GM18508 (cell line): ENCODE measurements at regions not wholly inside any gene's neighbourhood (a gene's known extent, or its start where the extent isn't known, plus 50 kb on each side); places are given as distances from the start of the nearest gene placed in this dataset.

Experiments used
- ATAC-seq: cut with Tn5 transposase; IDR thresholded peaks from one replicate; pipeline ENCODE4 v1.9.1; 2021; ENCODE audit warnings: moderate number of reproducible peaks; ENCODE audit not compliant: insufficient read depth, unreplicated experiment

DNA sequence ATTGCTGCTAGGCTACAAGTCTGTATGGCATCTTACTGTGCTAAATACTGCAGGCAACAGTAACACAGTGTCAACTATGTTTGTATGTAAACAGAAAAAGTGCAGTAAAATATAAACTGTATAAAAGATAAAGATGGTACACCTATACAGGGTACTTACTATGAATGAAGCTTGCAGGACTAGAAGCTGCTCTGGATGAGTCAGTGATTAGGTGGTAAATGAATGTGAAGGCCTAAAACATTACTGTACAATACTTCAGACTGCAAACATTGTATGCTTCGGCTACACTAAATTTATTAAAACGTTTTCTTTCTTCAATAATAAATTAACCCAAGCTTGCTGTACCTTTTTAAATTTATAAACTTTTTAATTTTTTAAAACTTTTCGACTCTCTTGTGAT lies 97.1 kb downstream of the HLX start:
- ATAC-seq, result no peak

DNA sequence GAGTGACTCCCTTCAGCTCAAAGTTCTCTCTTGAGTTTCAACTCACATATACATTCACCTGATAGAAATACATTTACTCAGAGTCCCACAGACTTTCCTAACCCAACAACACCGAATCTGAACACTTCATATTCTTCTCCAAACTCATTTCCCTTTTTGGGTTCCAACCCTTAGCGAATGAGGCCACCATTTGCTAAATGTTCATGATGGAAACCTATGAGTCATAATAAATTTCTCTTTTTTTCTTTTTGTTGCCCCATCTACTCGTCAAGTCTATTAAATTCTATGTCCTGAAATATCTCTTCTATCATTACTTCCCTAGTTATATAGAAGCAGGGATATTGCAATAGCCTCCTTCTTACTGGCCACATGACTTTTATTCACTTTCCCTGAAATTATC lies 100.1 kb downstream of the HLX start:
- ATAC-seq, result no peak

DNA sequence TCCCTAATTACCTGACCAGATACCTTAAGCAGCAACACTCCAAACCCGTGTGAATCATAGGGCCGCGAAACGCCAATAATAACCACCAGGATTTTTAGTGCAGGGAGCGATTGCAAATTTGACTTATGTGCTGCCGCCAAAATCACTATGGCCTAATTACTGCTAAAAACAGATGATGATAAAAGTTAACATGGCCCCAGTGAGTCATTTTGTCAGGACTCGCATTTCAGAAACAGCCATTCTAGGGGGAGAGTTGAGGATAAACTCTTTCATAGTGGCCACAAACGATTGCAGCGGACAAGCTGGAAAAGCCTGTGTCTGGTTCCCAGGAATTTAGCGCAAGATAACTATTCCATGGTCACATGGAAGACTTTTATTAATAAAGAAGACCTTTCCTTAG lies 103.4 kb downstream of the HLX start:
- no peak for ATAC-seq

DNA sequence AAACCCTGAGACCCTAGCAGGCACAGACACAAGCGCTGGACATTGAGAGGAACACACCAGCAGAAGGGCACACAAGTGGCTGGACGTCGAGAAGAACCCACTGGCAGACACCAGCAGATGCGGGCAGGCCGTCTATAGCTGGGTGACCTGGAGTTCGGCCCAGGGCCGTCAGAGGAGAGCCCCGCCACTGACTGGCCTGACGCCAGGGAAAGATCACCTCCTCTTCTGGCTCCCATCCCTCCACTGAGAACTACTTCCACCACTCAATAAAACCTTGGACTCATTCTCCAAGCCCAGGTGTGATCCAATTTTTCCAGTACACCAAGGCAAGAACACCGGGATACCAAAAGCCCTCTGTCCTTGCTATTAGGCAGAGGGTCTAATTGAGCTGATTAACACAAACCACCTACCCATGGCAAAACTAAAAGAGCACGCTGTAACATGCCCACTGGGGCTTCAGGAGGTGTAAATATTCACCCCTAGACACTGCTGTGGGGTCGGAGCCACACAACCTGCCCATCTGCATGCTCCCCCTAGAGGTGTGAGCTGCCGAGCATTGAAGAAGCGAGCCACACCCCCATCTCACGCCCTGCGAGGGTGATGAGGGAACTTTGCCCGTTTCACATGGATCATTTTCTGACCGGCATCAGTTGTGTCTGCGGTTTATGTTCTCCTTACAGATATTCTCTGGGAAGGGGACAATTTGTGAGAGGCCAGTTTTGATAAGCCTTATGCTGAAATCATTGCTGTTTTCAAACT lies 104.8 kb downstream of the HLX start:
- ATAC-seq, result no peak

DNA sequence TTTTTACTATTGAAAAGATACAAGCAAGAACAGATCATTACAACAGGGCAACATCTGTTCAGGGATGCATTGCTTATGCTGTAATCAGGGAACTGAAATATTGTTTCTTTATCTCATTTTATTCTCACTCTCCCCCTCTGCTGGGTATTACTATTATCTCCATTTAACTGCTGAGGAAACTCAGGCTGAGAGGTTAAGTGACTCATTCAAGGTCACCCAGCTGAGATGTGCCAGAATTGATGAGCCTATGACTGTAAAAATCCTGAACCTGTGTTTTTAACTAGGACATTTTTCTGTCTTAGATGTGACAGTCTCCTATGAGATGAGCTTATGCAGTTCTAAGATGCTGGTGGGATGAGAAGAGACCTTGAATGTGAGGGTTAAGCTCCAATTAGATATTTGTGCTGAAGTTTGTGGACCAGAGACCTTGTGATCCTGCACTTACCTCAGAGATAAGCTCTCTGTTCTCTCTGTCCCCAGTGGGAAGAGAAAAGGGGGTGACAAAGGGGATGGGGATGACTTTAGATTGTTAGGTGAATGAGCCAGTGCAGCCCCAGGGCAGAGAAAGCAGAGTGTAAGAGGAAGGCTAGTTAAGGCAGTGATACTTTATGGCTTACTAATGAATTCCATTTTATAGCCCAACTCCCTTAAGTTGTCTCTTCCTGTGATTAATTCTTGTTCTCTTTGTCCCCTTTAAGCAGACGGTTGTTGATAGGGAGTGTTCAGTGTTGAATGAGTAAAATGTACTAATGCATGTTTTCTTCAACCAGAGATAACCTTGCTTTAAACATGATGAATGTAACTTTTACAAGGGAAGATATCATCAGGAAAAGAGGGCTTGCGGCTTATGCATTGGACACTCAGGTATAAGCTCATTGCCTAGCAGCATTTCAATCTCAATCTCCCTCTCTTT lies 111.4 kb downstream of the HLX start:
- no peak for ATAC-seq

DNA sequence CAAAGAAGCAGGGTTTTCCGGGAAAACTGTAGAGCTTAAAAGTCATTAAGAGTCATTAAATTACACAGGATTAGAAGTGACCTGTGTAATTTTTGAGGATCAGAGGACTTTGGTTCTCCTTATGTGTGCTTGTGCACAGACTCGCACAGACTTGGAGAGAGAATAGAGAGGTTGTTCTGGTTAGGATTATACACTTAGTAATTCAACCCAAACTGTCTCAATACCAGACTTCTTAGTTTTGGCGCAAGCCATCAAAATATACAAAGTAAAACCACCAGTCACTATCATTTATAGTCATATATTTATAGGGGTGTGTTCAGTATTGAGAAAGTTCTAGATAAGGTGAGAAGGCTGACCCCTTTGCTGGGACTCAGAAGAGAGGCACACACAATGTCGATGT lies 112.3 kb downstream of the HLX start:
- ATAC-seq, result no peak

DNA sequence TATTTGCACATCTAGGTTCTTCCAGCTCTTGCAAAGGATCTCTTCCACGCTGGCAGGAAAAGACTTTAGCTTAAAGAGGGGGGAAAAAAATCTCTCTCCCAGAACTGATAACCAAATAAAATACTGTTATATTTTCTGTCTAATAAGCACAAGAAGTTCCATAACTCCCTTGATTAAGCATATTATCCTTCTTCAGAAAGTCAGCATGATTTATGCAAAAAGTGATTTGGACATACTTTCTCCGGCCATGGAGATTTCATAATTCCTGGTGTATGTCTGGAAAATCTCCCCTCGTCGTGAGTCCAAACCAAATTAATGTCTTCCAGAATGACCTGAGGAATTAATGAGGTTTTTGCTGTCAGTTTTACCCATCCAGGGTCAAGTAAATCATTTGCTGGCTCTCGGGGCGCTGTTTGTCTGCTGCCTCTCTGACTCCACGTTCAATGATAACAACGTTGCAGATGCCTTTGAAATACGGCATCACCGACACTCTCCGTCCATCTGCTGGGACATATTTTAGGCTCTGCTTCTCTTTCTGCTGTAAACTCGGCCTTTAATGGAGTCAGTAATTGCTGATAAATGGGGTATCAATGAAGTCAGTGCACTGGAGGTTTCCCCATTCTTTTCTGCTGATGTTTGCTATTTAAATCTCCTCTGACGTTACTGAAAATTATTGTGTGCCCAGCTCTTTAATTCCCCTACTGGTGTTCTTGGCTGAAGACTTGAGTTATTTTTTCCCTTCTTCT lies 112.9 kb downstream of the HLX start:
- no peak for ATAC-seq

DNA sequence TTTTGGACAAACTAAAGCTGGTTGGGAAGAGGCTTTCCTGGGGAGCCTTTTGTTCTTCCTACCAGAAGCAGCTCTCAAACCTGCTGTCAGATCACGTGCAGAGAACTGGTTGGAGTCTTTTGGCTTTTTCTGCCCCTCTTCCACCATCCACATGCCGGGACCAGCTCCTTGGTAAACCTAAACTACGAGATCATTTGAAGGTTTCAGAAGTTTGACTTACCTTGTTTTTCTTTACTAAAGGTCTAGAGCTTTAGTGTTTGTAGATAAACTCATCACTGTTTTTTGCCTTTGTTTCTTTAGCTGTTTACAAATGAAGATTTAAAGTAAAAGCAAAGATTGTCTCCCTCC lies 113.4 kb downstream of the HLX start:
- no peak for ATAC-seq

DNA sequence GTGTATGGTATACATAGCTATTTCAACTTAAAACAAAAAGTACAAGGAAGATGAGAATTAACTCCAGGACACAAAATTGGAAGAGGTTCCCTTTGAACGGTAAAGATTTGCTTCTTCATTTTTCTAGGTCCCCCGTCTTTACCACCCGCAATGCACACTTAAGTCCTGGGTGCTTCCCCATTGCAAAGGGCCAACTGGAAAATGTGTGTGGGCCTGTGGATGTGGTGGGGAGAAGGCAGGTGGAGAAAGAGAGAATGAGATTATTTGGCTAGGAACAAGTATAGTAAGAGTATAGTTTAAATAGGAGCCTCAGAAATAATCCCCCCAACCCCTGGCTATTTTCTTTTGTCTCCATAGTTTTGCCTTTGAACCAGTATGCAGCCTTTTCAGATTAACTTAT lies 115.4 kb downstream of the HLX start:
- ATAC-seq, result no peak

DNA sequence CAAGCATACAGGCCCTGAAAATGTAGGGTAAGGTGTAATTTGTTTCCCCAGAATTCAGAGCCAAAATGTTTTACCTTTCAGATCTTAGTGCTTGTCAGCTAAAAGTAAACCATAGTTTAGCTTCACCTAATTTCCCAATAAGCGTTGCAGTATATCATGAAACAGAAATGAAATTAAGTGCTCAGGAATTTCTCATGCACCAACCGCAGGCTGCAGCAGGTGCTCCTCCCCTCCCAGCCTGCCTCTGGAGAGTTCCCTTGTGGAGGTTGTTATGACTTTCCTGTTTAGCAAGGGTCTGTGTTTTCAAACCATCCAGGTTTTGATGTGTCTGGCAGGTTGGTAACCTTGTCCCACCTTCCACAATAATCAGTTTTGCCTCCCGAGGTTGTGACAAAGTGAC lies 118.5 kb downstream of the HLX start:
- no peak for ATAC-seq

DNA sequence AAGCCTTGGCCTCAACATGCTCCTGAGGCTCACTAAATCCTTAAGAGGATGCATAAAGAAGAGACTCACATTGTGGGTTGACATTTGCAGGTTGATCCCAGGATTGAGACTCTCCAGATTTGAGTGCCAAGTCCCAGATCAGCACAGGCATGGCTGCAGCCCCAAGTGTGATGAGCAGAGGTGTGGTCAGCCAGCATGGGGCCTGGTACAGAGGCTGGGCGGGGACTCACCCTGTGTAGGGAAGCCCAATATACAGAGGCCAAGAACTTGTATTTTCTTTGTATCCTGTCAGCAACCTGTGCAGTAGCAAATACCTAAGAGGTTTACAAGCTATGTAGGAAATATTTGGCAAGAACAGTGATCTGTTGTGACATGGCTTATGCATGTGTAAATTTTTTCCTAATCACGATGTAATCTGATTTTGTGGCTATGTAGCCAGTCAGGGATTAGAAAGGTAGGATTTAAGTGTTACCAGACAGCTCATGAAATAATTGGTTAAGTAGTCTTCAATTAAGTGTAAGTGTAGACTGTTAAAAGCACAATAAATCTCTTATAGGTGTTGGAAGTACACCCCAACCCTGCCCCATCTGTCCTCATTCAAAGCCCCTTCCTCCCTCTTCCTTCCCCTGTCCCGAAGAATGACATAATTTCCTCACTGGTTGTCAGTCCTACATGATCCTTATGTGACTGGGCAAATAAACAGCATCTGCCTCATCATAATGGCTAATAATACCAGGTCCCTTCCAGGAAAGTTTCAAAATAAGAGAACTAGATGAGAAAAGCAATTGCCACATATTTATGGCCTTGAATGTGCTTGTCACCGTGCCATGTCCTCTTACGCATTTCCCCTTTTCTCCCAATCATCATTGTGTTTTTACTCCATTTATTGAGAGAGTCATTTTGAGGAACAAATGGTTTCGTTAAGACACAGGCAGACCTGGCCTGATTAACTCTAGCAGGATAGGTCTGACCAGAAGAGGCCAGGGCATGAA lies 120.9 kb downstream of the HLX start:
- ATAC-seq, result no peak

DNA sequence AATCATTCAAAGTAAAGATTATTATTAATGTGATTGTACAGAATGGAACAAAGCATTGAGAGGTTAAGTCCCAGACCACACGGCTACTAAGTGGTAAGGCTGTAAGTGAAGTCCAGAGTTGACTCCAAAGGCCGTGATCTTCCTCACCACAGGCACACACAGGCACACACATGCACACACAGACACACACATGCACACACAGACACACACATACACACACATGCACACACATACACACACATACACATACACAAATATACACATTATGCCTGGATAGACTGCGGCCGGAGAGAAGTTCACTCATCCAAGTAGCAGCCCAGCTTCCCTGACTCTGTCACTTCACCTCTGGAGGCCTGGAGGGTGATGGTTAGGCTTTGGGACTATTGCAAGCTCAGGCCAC lies 121.9 kb downstream of the HLX start:
- no peak for ATAC-seq

DNA sequence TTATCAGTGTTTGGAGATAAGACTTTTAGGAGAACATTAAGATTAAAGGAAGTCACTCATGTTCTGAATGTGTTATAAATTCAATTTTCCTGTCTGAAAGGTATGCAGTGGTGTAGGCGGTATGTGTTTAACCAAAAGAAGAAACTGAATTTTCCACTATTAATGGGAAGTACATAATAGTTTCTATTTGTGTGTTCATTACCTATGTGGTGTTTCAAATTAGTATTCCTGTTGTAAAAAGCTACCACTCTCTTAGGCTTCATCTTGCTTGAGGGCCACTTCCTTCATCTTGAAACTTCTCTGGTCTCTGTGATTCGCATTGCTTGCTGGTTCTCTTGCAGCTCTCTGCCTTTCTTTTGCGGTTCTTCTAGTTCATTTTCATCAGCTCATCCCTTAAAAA lies 123.4 kb downstream of the HLX start:
- no peak for ATAC-seq

DNA sequence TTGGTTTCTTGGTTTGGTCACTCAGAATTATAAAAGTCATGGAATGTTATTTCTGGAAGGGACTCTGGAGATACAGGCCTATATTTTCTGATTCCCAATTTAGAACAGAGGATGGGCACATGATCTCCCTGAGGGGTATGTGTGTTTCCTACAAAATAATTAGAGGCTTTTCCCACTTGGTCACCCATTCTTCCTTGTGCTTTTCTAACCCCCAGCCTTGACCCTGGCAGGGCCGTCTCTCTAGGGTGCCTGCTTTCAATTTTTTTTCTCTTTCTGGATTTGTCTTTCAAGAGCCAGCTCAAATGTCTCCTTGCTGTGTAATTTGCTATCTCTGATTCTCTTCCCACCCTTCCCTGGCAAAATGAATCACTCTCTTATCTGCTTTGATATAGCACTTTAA lies 131.9 kb downstream of the HLX start:
- no peak for ATAC-seq

DNA sequence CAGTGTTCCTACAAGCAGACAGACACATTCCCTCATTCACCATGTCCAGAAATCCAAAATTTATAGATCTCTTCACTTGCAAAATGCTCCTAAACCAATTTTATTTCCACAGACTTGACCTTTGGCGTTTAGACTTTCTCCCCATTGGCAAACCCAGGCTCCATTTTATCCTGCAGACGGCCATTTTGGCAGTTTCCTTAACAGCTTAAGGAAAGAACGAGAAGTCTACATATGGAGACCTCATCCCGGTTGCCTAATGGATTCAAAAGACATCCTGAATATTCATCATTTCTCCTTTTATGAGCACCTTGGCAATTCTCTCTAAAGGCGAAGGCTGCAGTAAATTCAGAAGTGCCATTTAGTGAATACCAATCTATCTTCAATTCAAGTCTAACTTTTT lies 132.9 kb downstream of the HLX start:
- no peak for ATAC-seq

DNA sequence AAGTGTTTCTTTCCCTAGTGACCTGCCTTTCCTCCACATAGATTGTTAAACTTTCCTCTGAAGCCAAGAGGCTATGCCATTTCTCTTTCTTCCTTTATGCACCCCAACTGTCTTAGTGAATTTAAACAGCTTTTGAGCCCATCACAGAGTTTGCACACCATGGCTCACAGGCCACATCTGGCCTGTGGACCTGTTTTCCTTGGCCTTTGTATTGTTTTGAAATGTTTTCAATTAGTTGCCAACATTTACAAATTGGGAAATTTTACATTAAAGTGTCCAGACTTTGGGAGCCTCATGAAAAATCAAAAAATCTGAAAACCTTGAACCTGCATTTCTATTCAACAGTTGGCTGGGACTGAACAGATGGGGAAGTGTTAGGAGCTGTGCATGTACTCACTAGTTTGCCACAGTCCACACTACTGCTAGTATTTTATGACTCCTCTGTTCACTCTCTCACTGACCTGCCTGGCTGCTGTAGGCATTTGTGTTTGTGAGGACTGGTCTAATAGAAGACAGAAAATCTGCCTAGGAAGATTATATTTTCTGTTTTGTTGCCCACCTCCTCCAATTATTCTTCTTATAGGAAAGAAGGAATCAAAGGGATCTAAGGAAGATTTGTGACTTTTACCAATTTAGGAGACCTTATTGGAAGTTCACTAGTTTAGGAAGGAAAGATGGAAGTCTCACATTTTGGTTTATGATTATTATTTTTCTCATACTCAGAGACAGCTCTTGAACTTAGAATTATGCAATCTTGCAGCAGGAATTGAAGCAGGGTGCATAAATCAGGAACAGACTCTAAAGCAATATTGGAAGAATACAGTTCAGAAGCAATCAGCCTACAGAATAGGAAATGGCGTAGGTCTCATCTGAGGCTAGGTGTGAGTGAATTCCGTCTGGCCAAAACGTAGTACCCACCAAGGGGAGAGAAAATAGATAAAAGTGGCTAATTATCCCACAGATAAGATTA lies 134.7 kb downstream of the HLX start:
- no peak for ATAC-seq

DNA sequence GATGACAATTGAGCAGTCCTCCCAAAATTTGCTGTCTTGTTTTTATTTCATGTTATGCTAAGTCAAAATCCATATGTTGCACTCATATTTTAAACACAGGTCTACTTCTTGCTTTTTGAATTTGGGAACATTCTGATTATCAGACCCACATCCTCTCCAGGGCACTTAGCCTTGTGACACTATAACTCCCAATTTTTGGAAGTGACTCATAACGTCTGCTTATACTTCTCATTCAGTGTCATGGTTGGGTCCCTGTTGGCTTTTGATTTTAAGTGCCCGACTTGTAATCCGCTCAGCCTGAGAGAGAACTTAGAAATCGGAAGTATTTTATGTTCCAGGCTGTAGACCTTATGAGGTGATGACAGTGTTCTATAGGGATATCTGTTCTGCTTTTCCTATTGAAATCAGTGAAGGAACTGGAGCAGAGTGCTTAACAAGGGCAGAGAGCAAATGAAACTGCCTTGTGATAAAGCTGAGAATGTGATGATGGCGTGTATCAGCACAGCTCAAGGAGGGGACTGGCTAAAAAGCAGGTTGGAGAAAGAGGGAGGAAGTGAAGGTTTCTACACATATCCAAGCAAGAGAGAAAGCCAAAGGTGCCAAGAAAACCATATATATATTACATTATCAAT lies 136.0 kb downstream of the HLX start:
- ATAC-seq, result no peak

DNA sequence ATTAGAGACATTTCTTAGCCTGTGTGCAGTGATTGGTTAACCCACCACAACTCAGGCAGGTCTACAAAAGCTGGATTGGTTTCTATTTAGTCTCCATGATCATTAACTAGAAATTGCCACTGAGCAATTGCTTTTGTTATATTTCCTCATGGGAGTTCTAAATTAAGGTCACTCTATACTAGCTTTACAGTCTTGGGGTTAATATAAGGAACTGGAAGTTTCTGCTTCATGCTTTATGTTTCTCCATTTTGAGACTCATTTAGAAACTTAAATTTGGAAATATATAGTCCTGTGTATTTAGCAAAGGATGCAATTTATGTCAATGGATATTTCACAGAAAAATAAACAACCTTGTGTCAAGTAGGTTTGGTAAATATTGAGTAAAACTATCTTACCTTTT lies 137.5 kb downstream of the HLX start:
- ATAC-seq, result no peak
